AG10803 (cell line): ENCODE measurements at regions not wholly inside any gene's neighbourhood (a gene's known extent, or its start where the extent isn't known, plus 50 kb on each side); places are given as distances from the start of the nearest gene placed in this dataset.
"Not testable (repeated sequence)": the region's sequence is repeated elsewhere in the genome, so short reads cannot be mapped to it uniquely, and the experiment has no call there.

Experiments used
- DNase-seq: peaks from one replicate; pipeline ENCODE4 v3.0.0; 2010; ENCODE audit warnings: low read depth
- H3K4me3 ChIP-seq: 2 replicates; pipeline ENCODE4 v1.5.1; 2011; ENCODE audit warnings: mild to moderate bottlenecking, low read length, control low read depth
- TF ChIP-seq, protein P1 (sequence below): conservative IDR thresholded peaks from 2 replicates; pipeline ENCODE4 v1.5.1; 2011; ENCODE audit warnings: mild to moderate bottlenecking, low read length, control low read depth, inconsistent platforms

- TF ChIP-seq, protein P1, sequence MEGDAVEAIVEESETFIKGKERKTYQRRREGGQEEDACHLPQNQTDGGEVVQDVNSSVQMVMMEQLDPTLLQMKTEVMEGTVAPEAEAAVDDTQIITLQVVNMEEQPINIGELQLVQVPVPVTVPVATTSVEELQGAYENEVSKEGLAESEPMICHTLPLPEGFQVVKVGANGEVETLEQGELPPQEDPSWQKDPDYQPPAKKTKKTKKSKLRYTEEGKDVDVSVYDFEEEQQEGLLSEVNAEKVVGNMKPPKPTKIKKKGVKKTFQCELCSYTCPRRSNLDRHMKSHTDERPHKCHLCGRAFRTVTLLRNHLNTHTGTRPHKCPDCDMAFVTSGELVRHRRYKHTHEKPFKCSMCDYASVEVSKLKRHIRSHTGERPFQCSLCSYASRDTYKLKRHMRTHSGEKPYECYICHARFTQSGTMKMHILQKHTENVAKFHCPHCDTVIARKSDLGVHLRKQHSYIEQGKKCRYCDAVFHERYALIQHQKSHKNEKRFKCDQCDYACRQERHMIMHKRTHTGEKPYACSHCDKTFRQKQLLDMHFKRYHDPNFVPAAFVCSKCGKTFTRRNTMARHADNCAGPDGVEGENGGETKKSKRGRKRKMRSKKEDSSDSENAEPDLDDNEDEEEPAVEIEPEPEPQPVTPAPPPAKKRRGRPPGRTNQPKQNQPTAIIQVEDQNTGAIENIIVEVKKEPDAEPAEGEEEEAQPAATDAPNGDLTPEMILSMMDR: no peak
- H3K4me3 ChIP-seq: no peak overlapping the region
- no peak for DNase-seq
Observed at GRCh38 chr12:34302131-34302885, 280.0 kb downstream of the ALG10 start.

DNA sequence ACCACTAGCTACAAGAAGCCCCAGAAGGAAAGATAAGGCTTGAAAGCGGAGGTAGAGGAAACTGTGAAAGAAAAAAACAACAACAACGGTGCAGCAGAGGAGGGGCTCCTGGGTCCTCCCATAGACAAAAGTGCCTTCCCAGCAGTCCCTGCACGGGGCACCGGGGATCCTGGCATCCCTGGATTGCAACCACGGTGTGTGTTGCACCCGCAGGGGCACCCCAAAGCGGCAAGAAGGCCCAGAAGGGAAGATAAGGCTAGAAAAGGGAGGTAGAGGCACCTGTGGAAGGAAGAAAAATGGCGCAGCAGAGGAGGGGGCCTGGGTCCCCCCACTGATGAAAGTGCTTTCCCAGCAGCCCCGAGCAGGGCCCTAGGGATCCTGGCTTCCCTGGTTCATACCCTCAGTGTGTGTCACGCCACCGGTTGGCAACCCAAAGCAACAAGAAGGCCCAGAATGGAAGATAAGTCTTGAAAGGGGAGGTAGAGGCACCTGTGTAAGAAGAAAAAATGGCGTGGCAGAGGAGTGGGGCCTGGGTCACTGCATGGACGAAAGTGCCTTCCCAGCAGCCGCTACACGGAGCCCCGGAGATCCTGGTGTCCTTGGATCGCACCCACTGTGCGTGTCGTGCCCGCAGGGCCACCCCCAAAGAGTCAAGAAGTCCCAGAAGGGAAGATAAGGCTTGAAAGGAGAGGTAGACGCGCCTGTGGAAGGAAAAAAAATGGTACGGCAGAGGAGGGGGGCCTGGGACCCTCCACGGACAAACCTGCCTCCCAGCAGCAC is 281.0 kb downstream of the ALG10 start:
- no peak overlapping the region for H3K4me3 ChIP-seq
- TF ChIP-seq, protein P1: no peak
- no peak for DNase-seq

DNA sequence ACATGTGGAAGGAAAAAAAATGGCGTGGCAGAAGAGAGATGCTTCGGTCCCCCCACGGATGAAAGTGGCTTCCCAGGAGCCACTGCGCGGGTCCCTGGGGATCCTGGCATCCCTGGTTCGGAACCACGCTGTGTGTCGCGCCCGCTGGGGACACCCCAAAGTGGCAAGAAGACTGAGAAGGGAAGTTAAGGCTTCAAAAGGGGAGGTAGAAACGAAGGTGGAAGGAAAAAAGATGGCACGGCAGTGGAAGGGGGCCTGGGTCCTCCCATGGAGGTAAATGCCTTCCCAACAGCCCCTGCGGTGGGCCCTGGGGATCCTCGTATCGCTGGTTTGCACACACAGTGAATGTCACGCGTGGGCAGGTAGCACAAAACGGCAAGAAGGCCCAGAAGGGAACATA is 281.7 kb downstream of the ALG10 start:
- no peak for DNase-seq
- H3K4me3 ChIP-seq: no peak overlapping the region
- TF ChIP-seq, protein P1: no peak

GRCh38 chr12:34304546-34304945 is 282.2 kb downstream of the ALG10 start:
- no peak for DNase-seq
- no peak overlapping the region for H3K4me3 ChIP-seq
- TF ChIP-seq, protein P1: no peak

DNA sequence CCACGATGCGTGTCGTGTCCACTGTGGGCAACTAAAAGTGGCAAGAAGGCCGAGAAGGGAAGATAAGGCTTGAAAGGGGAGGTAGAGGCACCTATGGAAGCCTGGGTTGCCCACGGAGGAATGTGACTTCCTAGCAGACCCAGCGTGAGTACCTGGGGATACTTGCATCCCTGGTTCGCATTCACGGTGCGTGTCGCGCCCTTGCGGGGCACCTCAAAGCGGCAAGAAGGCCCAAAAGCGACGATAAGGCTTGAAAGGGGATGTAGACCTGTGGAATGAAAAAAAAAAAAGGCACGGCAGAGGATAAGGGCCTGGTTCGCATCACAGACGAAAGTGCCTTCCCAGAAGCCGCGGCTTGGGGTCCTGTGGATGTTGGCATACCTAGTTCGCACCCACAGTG is 282.9 kb downstream of the ALG10 start:
- TF ChIP-seq, protein P1: no peak
- H3K4me3 ChIP-seq: no peak overlapping the region
- DNase-seq: no peak

GRCh38 chr12:34306133-34306830 is 284.0 kb downstream of the ALG10 start:
- TF ChIP-seq, protein P1: no peak
- no peak overlapping the region for H3K4me3 ChIP-seq
- no peak for DNase-seq

GRCh38 chr12:34309806-34310804 is 287.8 kb downstream of the ALG10 start:
- H3K4me3 ChIP-seq, DNase-seq: not testable (repeated sequence)
